ENCODE measurements at regions not wholly inside any gene's neighbourhood (a gene's known extent, or its start where the extent isn't known, plus 50 kb on each side); places are given as distances from the start of the nearest gene placed in this dataset.

- no peak overlapping the region for H3K4me3 ChIP-seq
- H3K27me3 ChIP-seq, result no peaks in the 10 kb centered on the region
- 49 to 67% (median 65%) methylated on average over 3 to 4 of the region's 4 CpGs for WGBS, 4 donors
- no peaks in the 10 kb centered on the region for H3K36me3 ChIP-seq
- no peak for ATAC-seq
- no peak overlapping the region for H3K27ac ChIP-seq
- no peak for DNase-seq
- TF ChIP-seq POLR2A (IDR thresholded peaks at IDR 0.05), result no peak
- H3K9me3 ChIP-seq, result peaks cover 0 to 10% (median 0%) of the 10 kb centered on the region in 12 donors
- H3K4me1 ChIP-seq, result peaks cover 0 to 17% (median 1%) of the 10 kb centered on the region in 12 donors
- intact Hi-C loops (cut with DNase I), result no loop called here
These were observed 118.9 kb upstream of the NECTIN1 start for GRCh38 chr11:119847853-119848252.

- intact Hi-C loops (cut with DNase I), result no loop called here
- H3K36me3 ChIP-seq, result no peaks in the 10 kb centered on the region
- ATAC-seq, result no peak
- H3K9me3 ChIP-seq, result peaks cover 0 to 10% (median 0%) of the 10 kb centered on the region in 12 donors
- peaks cover 0 to 15% (median 1%) of the 10 kb centered on the region in 12 donors for H3K4me1 ChIP-seq
- no peak for DNase-seq
- H3K27me3 ChIP-seq, result no peaks in the 10 kb centered on the region
- no peak overlapping the region for H3K4me3 ChIP-seq
- TF ChIP-seq POLR2A (IDR thresholded peaks at IDR 0.05), result no peak
- no peak for TF ChIP-seq CTCF (IDR thresholded peaks at IDR 0.05)
- 87 to 98% (median 94%) methylated on average over 3 of the region's 3 CpGs for WGBS, 4 donors
- no peak overlapping the region for H3K27ac ChIP-seq
These were observed 117.4 kb upstream of the NECTIN1 start for GRCh38 chr11:119846374-119846773.

- no peaks in the 10 kb centered on the region for H3K36me3 ChIP-seq
- WGBS, 4 donors, result 89 to 92% (median 90%) methylated on average over 3 to 4 of the region's 4 CpGs
- intact Hi-C loops (cut with DNase I), result no loop called here
- H3K4me3 ChIP-seq, result no peak overlapping the region
- ATAC-seq (no peak), DNase-seq (no peak)
- H3K27ac ChIP-seq, result peak overlapping the region in 1 of 12 donors; percentile 41
- TF ChIP-seq CTCF (IDR thresholded peaks at IDR 0.05) (no peak), POLR2A (IDR thresholded peaks at IDR 0.05) (no peak)
- H3K27me3 ChIP-seq, result no peaks in the 10 kb centered on the region
- H3K9me3 ChIP-seq, result peaks cover 0 to 10% (median 0%) of the 10 kb centered on the region in 12 donors
- H3K4me1 ChIP-seq, result peaks cover 0 to 15% (median 1%) of the 10 kb centered on the region in 12 donors
These were observed 116.8 kb upstream of the NECTIN1 start for GRCh38 chr11:119845756-119846155.

GRCh38 chr11:119845305-119845704 is 116.3 kb upstream of the NECTIN1 start:
- Histone ChIP-seq H3K4me3 (no peak overlapping the region), H3K27ac (peak overlapping the region in 2 of 12 donors; percentile 41 to 49), H3K27me3 (no peaks in the 10 kb centered on the region), H3K36me3 (no peaks in the 10 kb centered on the region), H3K9me3 (peaks cover 0 to 10% (median 0%) of the 10 kb centered on the region in 12 donors), H3K4me1 (peaks cover 0 to 15% (median 1%) of the 10 kb centered on the region in 12 donors)
- peak in 1 of 4 donors; percentile 12 for ATAC-seq
- TF ChIP-seq POLR2A (IDR thresholded peaks at IDR 0.05) (no peak), CTCF (IDR thresholded peaks at IDR 0.05) (no peak)
- no peak for DNase-seq
- WGBS, 4 donors, result 69 to 83% (median 74%) methylated on average over 9 to 10 of the region's 10 CpGs
- intact Hi-C loops (cut with DNase I), result no loop called here

- intact Hi-C loops (cut with DNase I), result no loop called here
- WGBS, 4 donors, result 6 to 16% (median 10%) methylated on average over 4 of the region's 4 CpGs
- ATAC-seq (peak; percentile 69 to 92 (median 82)), DNase-seq (peak in 4 of 5 donors; percentile 54 to 89 (median 65))
- Histone ChIP-seq H3K9me3 (peaks cover 0 to 10% (median 0%) of the 10 kb centered on the region in 12 donors), H3K4me1 (peaks cover 0 to 15% (median 1%) of the 10 kb centered on the region in 12 donors), H3K36me3 (no peaks in the 10 kb centered on the region), H3K27ac (peak overlapping the region in 2 of 12 donors; percentile 41 to 49), H3K4me3 (no peak overlapping the region), H3K27me3 (no peaks in the 10 kb centered on the region)
- TF ChIP-seq POLR2A (IDR thresholded peaks at IDR 0.05), result no peak
- no peak for TF ChIP-seq CTCF (IDR thresholded peaks at IDR 0.05)
These were observed 115.8 kb upstream of the NECTIN1 start for GRCh38 chr11:119844808-119845207.
